Natural killer cell (primary cell): ENCODE measurements at regions not wholly inside any gene's neighbourhood (a gene's known extent, or its start where the extent isn't known, plus 50 kb on each side); places are given as distances from the start of the nearest gene placed in this dataset.

Source experiments
- ATAC-seq, 3 donors: fragments of 150-1000 bp in 2 of 3; fragments of 200-7000 bp in 1 of 3; cut with Tn5 transposase; 1 replicate in 1 of 3; 2 replicates in 2 of 3; pipeline ENCODE4 v1.10.0; 2021; ENCODE audit warnings: mild to moderate bottlenecking in 2 of 3, moderate library complexity in 2 of 3
- DNase-seq, 2 donors: peaks; one replicate each; pipeline versions ENCODE4 v3.0.0 to v3.0.0-alpha.2; 2013 to 2021; ENCODE audit warnings: mixed read lengths in 1 of 2
- H3K27ac ChIP-seq: one replicate; pipeline ENCODE4 v1.5.1; 2013; ENCODE audit warnings: mild to moderate bottlenecking, low read length
- H3K27me3 ChIP-seq: one replicate; pipeline ENCODE4 v1.6.1; 2013; ENCODE audit warnings: low read length; ENCODE audit not compliant: control insufficient read depth, insufficient read depth
- H3K36me3 ChIP-seq: one replicate; pipeline ENCODE4 v1.6.1; 2013; ENCODE audit warnings: low read length; ENCODE audit not compliant: control insufficient read depth, insufficient read depth
- H3K4me1 ChIP-seq: one replicate; pipeline ENCODE4 v1.6.1; 2013; ENCODE audit warnings: low read length; ENCODE audit not compliant: control insufficient read depth, insufficient read depth
- H3K4me3 ChIP-seq: one replicate; pipeline ENCODE4 v1.5.1; 2013; ENCODE audit warnings: low read length
- H3K9me3 ChIP-seq: one replicate; pipeline ENCODE4 v1.6.1; 2013; ENCODE audit warnings: low read length; ENCODE audit not compliant: control insufficient read depth, insufficient read depth
- H3K27ac Mint-ChIP-seq, 2 donors: one replicate each; pipeline ENCODE4 v1.8.0; 2022; ENCODE audit warnings: mild to moderate bottlenecking in 2 of 2, mixed read lengths in 2 of 2, moderate library complexity in 1 of 2
- H3K27me3 Mint-ChIP-seq, 2 donors: one replicate each; pipeline ENCODE4 v1.8.0; 2022; ENCODE audit warnings: low read depth in 2 of 2, mixed read lengths in 2 of 2
- H3K36me3 Mint-ChIP-seq: one replicate; pipeline ENCODE4 v1.8.0; 2022; ENCODE audit warnings: mixed read lengths
- H3K4me1 Mint-ChIP-seq, 2 donors: one replicate each; pipeline ENCODE4 v1.8.0; 2022; ENCODE audit warnings: mixed read lengths in 2 of 2
- H3K4me3 Mint-ChIP-seq: one replicate; pipeline ENCODE4 v1.8.0; 2022; ENCODE audit warnings: mild to moderate bottlenecking, moderate library complexity, mixed read lengths
- H3K9me3 Mint-ChIP-seq, 2 donors: one replicate each; pipeline ENCODE4 v1.8.0; 2022; ENCODE audit warnings: mixed read lengths in 2 of 2
- CTCF ChIP-seq: fragments of 200-600 bp; IDR thresholded peaks from one replicate; pipeline ENCODE4 v1.8.0; 2022; ENCODE audit warnings: antibody characterized with exemption
- WGBS: methylation state at CpG from one replicate; pipeline ENCODE4 v1.1.7; 2013; ENCODE audit warnings: missing lambda C conversion rate; ENCODE audit not compliant: insufficient coverage; 5-methylcytosine and 5-hydroxymethylcytosine counted together
- intact Hi-C: fragments of 100-400 bp; cut with micrococcal nuclease; formaldehyde crosslinking; loops from one replicate; pipeline ENCODE4 v1.14.2; 2022

- no peaks in the 10 kb centered on the region for H3K27me3 Mint-ChIP-seq
- peaks cover 6% of the 10 kb centered on the region in 2 donors for H3K9me3 Mint-ChIP-seq
- no peaks in the 10 kb centered on the region for H3K4me1 ChIP-seq
- H3K4me1 Mint-ChIP-seq = no peaks in the 10 kb centered on the region
- no peak overlapping the region for H3K27ac ChIP-seq
- H3K27ac Mint-ChIP-seq = no peak overlapping the region
- intact Hi-C loops = no loop called here
- H3K36me3 ChIP-seq = no peaks in the 10 kb centered on the region
- ATAC-seq (no peak), DNase-seq (no peak)
- peaks cover 10% of the 10 kb centered on the region for H3K9me3 ChIP-seq
- H3K4me3 Mint-ChIP-seq = no peak overlapping the region
- H3K27me3 ChIP-seq = no peaks in the 10 kb centered on the region
- no peak overlapping the region for H3K4me3 ChIP-seq
- TF ChIP-seq CTCF = no peak
- no peaks in the 10 kb centered on the region for H3K36me3 Mint-ChIP-seq
Measured at GRCh38 chr4:63393544-63393943, 1015.7 kb downstream of the TECRL start.

- H3K4me3 Mint-ChIP-seq = no peak overlapping the region
- H3K9me3 Mint-ChIP-seq = peaks cover 8 to 17% of the 10 kb centered on the region in 2 donors
- 76% methylated on average over 7 of the region's 8 CpGs for WGBS
- H3K27me3 Mint-ChIP-seq = no peaks in the 10 kb centered on the region
- Histone ChIP-seq H3K27me3 (no peaks in the 10 kb centered on the region), H3K27ac (no peak overlapping the region), H3K4me3 (no peak overlapping the region), H3K36me3 (no peaks in the 10 kb centered on the region), H3K9me3 (peaks cover 8% of the 10 kb centered on the region), H3K4me1 (no peaks in the 10 kb centered on the region)
- no peak for DNase-seq
- intact Hi-C loops = no loop called here
- no peaks in the 10 kb centered on the region for H3K36me3 Mint-ChIP-seq
- no peak for TF ChIP-seq CTCF
- no peaks in the 10 kb centered on the region for H3K4me1 Mint-ChIP-seq
- no peak for ATAC-seq
- H3K27ac Mint-ChIP-seq = no peak overlapping the region
Measured at GRCh38 chr4:63379750-63380522, 1029.3 kb downstream of the TECRL start.

- H3K27me3 Mint-ChIP-seq = no peaks in the 10 kb centered on the region
- no peak for ATAC-seq
- H3K27ac Mint-ChIP-seq = no peak overlapping the region
Measured at GRCh38 chr4:63371001-63371400, 1038.2 kb downstream of the TECRL start.

More at GRCh38 chr4:63371001-63371400, 1038.2 kb downstream of the TECRL start:
- DNase-seq = no peak
- Histone ChIP-seq H3K4me1 (no peaks in the 10 kb centered on the region), H3K9me3 (peaks cover 5% of the 10 kb centered on the region), H3K27me3 (no peaks in the 10 kb centered on the region), H3K27ac (no peak overlapping the region), H3K4me3 (no peak overlapping the region), H3K36me3 (no peaks in the 10 kb centered on the region)
- no peak for TF ChIP-seq CTCF
- intact Hi-C loops = no loop called here
- Mint-ChIP-seq H3K4me3 (no peak overlapping the region), H3K9me3 (peaks cover 25 to 30% of the 10 kb centered on the region in 2 donors), H3K4me1 (no peaks in the 10 kb centered on the region), H3K36me3 (no peaks in the 10 kb centered on the region)
